HUES6 (cell line): ENCODE measurements at regions not wholly inside any gene's neighbourhood (a gene's known extent, or its start where the extent isn't known, plus 50 kb on each side); places are given as distances from the start of the nearest gene placed in this dataset.

Experiments
- H3K27ac ChIP-seq: 2 replicates; pipeline ENCODE4 v1.7.0; 2013; ENCODE audit warnings: low read depth, mild to moderate bottlenecking, low read length, inconsistent platforms
- H3K27me3 ChIP-seq: 2 replicates; pipeline ENCODE4 v1.6.1; 2013; ENCODE audit warnings: low read length; ENCODE audit not compliant: control insufficient read depth, insufficient read depth
- H3K36me3 ChIP-seq: 2 replicates; pipeline ENCODE4 v1.6.1; 2013; ENCODE audit warnings: low read length; ENCODE audit not compliant: control insufficient read depth, insufficient read depth
- H3K4me1 ChIP-seq: 2 replicates; pipeline ENCODE4 v1.6.1; 2013; ENCODE audit warnings: low read length; ENCODE audit not compliant: control insufficient read depth, insufficient read depth
- H3K4me3 ChIP-seq: 2 replicates; pipeline ENCODE4 v1.5.1; 2013; ENCODE audit warnings: low read depth, low read length
- H3K9ac ChIP-seq: one replicate; pipeline ENCODE4 v1.6.1; 2013; ENCODE audit warnings: mild to moderate bottlenecking, low read length
- H3K9me3 ChIP-seq: 2 replicates; pipeline ENCODE4 v1.6.1; 2013; ENCODE audit warnings: low read depth, low read length; ENCODE audit not compliant: control insufficient read depth, insufficient read depth

GRCh38 chr2:158732573-158733429 lies 62.3 kb upstream of the DAPL1 start:
- no peaks in the 10 kb centered on the region for H3K36me3 ChIP-seq
- no peaks in the 10 kb centered on the region for H3K27me3 ChIP-seq
- no peak overlapping the region for H3K4me3 ChIP-seq
- no peak overlapping the region for H3K9ac ChIP-seq
- H3K4me1 ChIP-seq: peaks cover 3% of the 10 kb centered on the region; the same call in 1 of the 2 replicates
- no peak overlapping the region for H3K27ac ChIP-seq
- no peaks in the 10 kb centered on the region for H3K9me3 ChIP-seq

GRCh38 chr2:158733430-158733755 lies 61.7 kb upstream of the DAPL1 start:
- Histone ChIP-seq H3K4me1 (peaks cover 3% of the 10 kb centered on the region; the same call in 1 of the 2 replicates), H3K27ac (no peak overlapping the region), H3K4me3 (no peak overlapping the region), H3K9ac (no peak overlapping the region), H3K9me3 (no peaks in the 10 kb centered on the region), H3K36me3 (no peaks in the 10 kb centered on the region), H3K27me3 (no peaks in the 10 kb centered on the region)

GRCh38 chr2:158734442-158734841 lies 60.7 kb upstream of the DAPL1 start:
- H3K4me3 ChIP-seq: no peak overlapping the region
- no peak overlapping the region for H3K27ac ChIP-seq
- no peaks in the 10 kb centered on the region for H3K9me3 ChIP-seq
- H3K9ac ChIP-seq: no peak overlapping the region
- H3K36me3 ChIP-seq: no peaks in the 10 kb centered on the region
- peaks cover 3% of the 10 kb centered on the region; the same call in 1 of the 2 replicates for H3K4me1 ChIP-seq
- no peaks in the 10 kb centered on the region for H3K27me3 ChIP-seq

- Histone ChIP-seq H3K27ac (no peak overlapping the region), H3K9ac (no peak overlapping the region), H3K4me3 (no peak overlapping the region), H3K36me3 (no peaks in the 10 kb centered on the region), H3K4me1 (no peaks in the 10 kb centered on the region), H3K9me3 (no peaks in the 10 kb centered on the region), H3K27me3 (no peaks in the 10 kb centered on the region)
Measured at GRCh38 chr2:158735822-158736580, 59.1 kb upstream of the DAPL1 start.

- H3K36me3 ChIP-seq: no peaks in the 10 kb centered on the region
- H3K27ac ChIP-seq: no peak overlapping the region
- H3K9ac ChIP-seq: no peak overlapping the region
- no peak overlapping the region for H3K4me3 ChIP-seq
- no peaks in the 10 kb centered on the region for H3K27me3 ChIP-seq
- H3K4me1 ChIP-seq: no peaks in the 10 kb centered on the region
- H3K9me3 ChIP-seq: no peaks in the 10 kb centered on the region
Measured at GRCh38 chr2:158738363-158738762, 56.8 kb upstream of the DAPL1 start.

GRCh38 chr2:158740127-158740526 lies 55.0 kb upstream of the DAPL1 start:
- Histone ChIP-seq H3K4me3 (no peak overlapping the region), H3K9me3 (no peaks in the 10 kb centered on the region), H3K9ac (no peak overlapping the region), H3K27me3 (no peaks in the 10 kb centered on the region), H3K27ac (no peak overlapping the region), H3K4me1 (peaks cover 4% of the 10 kb centered on the region), H3K36me3 (no peaks in the 10 kb centered on the region)

GRCh38 chr2:158740621-158741020 lies 54.5 kb upstream of the DAPL1 start:
- Histone ChIP-seq H3K9me3 (no peaks in the 10 kb centered on the region), H3K27ac (no peak overlapping the region), H3K36me3 (no peaks in the 10 kb centered on the region), H3K4me3 (no peak overlapping the region), H3K27me3 (no peaks in the 10 kb centered on the region), H3K9ac (no peak overlapping the region), H3K4me1 (peaks cover 5% of the 10 kb centered on the region)

GRCh38 chr2:158741625-158742024 lies 53.5 kb upstream of the DAPL1 start:
- H3K4me3 ChIP-seq: no peak overlapping the region
- no peak overlapping the region for H3K9ac ChIP-seq
- no peaks in the 10 kb centered on the region for H3K36me3 ChIP-seq
- no peaks in the 10 kb centered on the region for H3K27me3 ChIP-seq
- H3K4me1 ChIP-seq: peaks cover 5% of the 10 kb centered on the region
- H3K27ac ChIP-seq: no peak overlapping the region
- H3K9me3 ChIP-seq: no peaks in the 10 kb centered on the region

- Histone ChIP-seq H3K4me1 (peaks cover 5% of the 10 kb centered on the region), H3K27ac (no peak overlapping the region), H3K27me3 (no peaks in the 10 kb centered on the region), H3K4me3 (no peak overlapping the region), H3K36me3 (no peaks in the 10 kb centered on the region), H3K9me3 (no peaks in the 10 kb centered on the region), H3K9ac (no peak overlapping the region)
Measured at GRCh38 chr2:158742536-158742935, 52.6 kb upstream of the DAPL1 start.

- H3K27ac ChIP-seq: no peak overlapping the region
- no peaks in the 10 kb centered on the region for H3K36me3 ChIP-seq
- peaks cover 5% of the 10 kb centered on the region for H3K4me1 ChIP-seq
- H3K27me3 ChIP-seq: no peaks in the 10 kb centered on the region
- no peak overlapping the region for H3K9ac ChIP-seq
- H3K9me3 ChIP-seq: no peaks in the 10 kb centered on the region
- no peak overlapping the region for H3K4me3 ChIP-seq
Measured at GRCh38 chr2:158743466-158743865, 51.7 kb upstream of the DAPL1 start.

- H3K9ac ChIP-seq: no peak overlapping the region
- no peaks in the 10 kb centered on the region for H3K9me3 ChIP-seq
- peaks cover 5% of the 10 kb centered on the region for H3K4me1 ChIP-seq
- no peaks in the 10 kb centered on the region for H3K27me3 ChIP-seq
- H3K27ac ChIP-seq: no peak overlapping the region
- no peak overlapping the region for H3K4me3 ChIP-seq
- no peaks in the 10 kb centered on the region for H3K36me3 ChIP-seq
Measured at GRCh38 chr2:158743879-158744278, 51.2 kb upstream of the DAPL1 start.
